RPMI7951 (cell line): ENCODE measurements at regions not wholly inside any gene's neighbourhood (a gene's known extent, or its start where the extent isn't known, plus 50 kb on each side); places are given as distances from the start of the nearest gene placed in this dataset.
"Not testable (repeated sequence)": the region's sequence is repeated elsewhere in the genome, so short reads cannot be mapped to it uniquely, and the experiment has no call there.

Source experiments
- DNase-seq: peaks from one replicate; pipeline ENCODE4 v3.0.0-alpha.2; 2012; ENCODE audit warnings: low read depth

DNA sequence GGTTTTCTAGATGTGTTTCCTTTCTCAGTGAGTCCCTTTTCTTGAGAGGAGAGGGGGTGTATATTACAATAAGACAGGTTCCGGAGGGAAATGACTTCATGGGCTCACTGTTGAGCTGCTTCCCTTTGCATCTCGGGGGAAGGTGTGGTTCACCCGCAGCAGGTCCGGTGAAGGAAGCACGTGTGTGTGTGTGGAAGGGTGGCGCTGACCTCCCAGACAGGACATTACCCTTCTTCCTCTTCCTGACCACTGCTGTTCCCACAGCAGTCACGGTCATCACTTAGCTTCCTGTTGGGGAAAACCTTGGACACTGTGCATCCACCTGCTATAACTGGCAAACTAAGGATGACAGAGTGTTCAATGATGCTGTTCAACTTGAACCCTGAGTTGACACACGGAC, 83.6 kb downstream of the PLEKHG1 start:
- no peak for DNase-seq

DNA sequence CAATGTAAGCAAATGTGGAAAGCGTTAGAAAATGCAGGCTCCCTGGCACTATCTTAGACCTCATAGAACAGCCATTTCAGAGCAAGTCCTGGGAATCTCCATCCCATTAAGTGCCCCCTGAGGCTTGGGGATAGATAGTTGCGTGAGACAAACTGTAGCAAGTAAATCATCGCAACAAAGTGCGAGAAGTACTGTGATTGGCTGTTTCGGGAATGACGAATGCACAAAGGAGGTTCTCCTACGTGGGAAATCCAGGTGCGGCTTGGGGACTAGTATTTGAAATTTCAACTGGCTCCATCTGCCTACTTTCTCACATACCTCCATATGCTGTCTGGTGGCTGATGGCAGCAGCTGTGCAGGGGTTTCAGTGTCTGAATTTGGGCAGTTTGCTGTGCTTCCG, 84.5 kb downstream of the PLEKHG1 start:
- DNase-seq = no peak

DNA sequence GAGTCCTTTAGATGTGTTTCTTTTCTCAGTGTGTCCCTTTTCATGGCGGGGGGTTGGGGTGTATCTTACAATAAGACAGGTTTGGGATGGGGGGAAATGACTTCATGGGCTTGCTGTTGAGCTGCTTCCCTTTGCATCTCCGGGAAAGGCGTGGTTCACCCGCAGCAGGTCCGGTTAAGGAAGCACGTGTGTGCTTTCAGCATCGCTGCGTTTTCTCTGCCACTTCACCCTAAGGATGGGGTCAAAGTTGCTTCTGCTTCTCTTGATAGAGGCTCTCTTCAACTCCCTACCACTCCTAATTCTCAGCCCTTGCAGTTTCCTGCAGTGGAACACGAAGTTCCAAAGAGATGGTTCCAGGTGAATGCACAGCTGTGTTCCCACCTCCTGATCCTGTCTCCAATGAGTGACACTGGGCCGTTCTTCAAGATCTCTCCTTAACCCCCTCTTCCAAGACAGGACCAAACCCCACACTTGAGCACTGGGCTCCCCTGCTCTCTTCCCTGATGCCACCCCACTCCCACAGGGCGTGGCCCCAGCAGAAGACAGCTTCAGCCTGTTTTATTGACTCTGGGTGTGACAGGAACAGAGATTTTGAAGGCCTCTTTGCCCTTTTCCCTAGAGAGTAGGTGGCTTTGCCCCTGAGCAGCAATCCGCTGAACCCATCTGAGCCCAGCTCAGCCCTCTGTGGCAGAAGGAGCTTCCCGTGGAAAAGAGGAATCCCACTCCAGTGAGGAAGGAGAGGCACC, 85.2 kb downstream of the PLEKHG1 start:
- DNase-seq = no peak

DNA sequence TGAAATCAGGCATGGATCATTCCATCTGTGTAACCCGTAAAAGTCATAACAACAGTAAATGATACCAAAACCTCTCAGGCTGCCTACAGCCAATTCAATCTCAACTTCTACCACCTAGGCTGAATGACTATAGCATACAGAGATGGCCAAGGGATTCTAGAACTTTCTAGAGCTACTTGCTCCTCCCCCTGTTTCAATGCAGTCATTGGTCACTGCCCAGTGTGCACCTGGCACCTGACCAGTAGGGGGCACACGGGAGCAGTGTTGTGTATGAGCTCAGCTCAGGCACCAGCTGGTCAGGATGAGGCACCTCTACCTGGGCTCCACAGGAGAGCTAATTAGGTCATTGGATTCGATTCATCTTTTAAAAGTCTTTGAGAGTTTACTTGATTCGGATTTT, 86.2 kb downstream of the PLEKHG1 start:
- no peak for DNase-seq

DNA sequence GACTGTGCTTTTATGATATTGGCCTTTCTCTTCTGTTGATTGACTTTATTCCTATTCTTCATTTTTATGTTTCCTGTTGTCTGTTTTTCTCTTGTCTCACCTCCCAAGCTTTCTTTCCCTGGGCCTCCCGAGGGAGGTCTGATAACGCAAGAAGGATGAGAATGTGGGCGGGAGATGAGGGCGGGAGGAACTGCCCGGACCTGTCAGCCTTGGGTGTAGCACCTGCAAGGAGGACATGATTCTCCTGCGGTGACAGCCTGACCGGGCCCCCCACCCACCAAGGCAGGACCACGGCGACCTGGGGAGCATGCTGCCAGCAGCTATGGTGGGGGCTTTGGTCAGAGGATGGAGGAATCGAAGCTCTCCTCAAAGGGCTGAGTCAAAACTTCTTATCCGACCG, 86.9 kb downstream of the PLEKHG1 start:
- DNase-seq = no peak

DNA sequence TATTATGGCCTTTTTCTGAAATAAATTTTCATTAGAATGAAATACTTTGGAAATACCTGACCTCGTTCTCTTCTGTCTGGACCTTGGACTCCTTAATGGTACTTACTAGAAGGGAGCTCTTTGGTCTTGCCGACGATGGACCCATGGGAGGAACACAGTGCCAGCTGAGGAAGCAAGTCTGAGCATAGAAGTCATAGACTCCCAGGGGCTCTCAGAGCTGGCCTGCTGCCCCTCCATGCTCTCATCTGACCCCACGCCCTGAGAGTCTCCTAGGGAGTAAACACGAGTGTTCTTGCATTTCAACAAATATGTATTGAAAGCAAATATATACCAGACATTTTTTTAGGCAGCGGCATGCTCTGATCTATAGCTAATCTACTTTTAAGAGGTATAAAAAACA, 87.8 kb downstream of the PLEKHG1 start:
- no peak for DNase-seq

DNA sequence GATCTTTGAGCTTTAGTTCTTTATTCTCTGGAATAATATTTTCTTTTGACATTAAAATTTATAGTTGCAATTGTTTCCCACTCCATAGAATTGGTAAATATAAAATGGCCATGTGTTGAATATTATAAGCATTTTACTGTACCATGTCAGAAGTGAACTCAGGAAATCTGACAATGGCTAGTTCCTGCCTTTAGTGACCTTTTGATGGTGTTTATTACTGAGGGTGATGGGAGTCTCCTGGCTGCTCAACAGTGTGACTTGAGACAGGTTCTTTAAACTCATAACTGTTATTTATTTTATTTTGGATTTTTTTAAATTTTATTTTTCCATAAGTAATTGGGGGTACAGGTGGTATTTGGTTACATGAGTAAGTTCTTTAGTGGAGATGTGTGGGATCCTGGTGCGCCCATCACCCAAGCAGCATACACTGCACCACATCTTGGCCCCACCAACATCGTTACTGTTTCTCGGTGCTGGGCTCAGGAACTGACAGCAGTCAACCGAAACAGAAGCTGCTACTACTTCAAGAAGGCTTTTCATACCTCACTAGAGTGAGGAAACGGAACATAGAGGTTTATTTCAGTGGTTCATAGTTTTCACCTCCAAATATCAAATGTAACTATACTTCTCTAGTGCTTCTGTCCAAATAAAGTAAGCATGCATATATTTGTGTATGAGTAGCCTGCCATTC, 90.4 kb downstream of the PLEKHG1 start:
- no peak for DNase-seq

DNA sequence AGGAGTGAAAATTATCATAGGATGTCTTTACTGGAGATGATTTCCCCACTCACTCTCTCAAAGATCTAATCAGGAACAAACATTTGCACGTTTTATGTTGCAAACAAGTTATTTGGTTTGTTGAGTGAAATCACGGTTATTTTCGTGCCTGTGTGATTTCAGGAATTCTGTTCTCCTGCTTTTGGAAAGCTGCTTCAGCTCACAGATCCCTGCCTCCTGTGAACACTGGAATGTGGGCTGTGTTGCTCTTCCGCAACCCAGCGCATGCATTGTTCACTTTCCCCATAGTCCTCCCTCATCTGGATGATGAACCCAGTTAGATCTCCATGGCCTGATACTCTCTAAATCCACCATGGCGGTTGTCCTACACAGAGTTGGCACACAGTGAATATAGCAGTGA, 91.0 kb downstream of the PLEKHG1 start:
- DNase-seq = no peak

DNA sequence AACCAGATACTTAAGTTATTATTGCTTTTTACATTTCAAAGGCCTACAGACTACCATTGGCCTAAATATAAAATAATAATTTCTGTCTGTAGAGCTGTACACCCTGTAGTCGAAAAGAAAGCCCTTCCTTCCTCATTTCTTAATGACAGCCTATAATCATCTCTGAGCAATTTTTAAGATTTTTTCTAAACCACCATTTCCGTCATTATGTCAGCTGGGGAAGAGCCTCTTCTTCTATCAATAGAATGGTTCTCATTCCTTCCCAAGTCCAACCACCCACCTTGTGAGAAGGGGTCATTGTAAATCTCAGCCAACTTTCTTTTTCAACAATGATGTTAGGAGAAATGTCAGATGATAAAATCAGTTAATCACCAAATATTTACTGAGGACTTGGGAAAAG, 91.8 kb downstream of the PLEKHG1 start:
- DNase-seq = no peak

DNA sequence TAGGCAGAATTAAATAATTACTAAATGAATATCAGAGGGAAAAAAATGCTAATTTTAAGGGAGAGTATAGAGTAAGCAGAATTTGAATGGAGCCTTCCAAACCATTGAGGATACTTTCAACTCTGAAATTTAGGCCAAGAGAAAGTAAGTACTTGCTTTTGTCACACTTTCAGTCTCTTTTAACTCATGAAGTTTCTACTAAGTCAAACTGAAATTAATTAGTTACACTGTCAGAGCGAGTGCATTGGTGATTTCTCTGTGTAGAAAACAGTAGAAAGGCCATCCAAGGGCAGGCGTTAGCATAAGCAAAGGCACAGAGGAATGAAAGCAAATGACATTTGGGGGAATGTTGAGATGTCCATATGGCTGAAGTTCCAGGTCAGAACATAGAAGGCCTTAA, 92.9 kb downstream of the PLEKHG1 start:
- DNase-seq = no peak

DNA sequence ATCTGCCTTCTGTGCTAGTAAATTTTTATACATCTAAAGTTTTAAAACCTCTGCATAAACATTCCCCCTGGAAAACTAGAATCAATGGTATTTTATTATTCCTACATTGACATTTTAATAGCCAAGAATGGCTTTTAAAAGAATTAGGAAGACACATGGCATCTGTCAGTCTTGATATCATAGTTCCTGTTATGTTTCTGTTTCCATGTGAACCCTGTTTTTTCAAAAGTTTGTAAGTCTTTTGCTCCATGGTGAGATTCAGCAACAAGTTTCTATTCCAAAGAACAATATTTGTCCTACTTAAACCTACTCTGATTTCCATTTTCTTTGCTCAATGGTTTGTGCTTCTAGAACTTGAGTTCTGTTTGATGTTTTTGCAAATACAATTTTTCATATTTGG, 95.2 kb downstream of the PLEKHG1 start:
- no peak for DNase-seq

DNA sequence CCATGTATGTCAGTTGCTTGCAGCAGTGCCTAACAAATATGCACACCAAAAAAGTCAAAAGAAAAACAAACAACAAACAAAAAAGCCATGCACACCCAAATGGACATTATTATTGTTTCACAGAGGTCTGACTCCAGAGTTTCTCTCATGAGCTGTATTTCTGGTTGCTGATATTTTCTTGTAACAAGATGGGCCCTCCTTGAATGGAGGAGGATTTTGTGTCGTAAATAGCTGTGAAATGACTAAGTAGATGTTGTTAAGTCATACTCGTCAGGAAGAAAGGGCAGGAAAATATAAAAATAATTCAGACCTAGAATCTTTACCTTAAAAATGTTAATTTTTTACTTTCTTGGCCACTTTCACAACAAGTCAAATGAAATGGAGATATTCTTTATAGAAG, 96.0 kb downstream of the PLEKHG1 start:
- DNase-seq = no peak

DNA sequence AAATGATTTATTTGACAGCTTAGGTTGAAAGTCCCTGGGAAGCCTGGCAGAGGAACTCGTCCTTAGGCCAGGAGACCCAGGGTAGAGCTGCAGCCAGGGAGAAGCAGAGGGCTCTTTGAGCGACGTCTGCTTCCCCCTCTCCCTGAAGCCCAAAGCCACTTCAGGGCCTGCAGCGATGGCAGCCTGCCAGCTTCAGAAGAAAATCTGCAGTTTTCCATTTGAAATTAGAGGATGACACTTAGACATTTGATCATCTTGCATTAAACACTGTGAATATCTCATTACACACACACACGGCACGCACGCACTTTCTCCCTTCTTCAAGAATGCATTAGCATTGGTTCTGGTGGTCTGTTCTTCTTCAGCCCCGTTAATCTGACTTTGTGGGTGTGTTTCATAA, 96.5 kb downstream of the PLEKHG1 start:
- DNase-seq = no peak

DNA sequence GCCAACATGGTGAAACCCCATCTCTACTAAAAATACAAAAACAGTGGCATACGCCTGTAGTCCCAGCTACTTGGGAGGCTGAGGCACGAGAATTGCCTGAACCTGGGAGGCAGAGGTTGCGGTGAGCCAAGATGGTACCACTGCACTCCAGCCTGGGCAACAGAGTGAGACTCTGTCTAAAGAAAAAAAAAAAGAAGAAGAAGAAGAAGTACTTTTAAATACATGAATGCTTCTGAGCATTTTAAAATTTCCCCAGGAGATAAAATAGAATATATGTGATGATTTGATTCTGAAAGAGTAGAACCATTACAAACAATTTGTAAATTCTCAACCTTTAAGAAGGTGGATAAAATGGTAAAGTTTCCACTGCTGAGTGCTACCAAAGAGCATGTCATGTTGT, 97.2 kb downstream of the PLEKHG1 start:
- not testable (repeated sequence) for DNase-seq

DNA sequence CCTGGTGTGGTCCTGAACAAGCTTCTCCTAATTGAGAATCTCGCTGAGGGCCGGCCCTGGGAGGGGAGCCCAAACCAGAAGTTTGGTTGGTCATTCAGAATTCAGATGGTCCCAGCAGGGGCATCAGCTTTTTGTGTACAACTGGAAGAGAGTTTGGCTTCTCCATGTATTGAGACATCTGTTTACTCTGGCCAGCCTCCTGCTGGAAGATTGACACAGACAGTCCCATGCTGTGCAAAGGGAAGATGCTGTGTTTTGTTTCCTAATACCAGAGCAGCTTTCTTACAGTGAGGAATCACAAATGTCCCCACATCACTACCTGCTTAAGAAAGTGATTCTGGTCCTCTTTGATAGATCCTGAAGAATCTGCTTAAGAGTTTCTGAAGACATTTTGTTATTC, 97.8 kb downstream of the PLEKHG1 start:
- DNase-seq = no peak

DNA sequence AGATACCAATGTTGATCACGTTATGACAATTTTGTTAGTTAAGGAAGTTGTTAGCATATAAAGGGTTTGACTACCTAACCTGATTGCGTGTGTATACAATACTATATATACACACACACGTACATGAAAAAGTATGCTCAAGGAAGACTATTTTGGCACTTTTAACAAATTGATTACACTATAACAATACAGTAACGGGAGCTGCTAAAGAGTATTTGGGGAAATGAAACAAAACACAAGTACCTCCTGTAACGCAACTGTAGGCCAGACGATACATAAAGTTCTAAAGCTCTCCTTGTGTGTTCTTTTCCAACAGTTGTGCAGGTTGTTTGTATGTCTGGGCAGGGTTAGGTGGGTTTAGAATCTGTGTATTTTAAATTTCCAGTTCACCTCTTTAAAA, 98.7 kb downstream of the PLEKHG1 start:
- DNase-seq = no peak

DNA sequence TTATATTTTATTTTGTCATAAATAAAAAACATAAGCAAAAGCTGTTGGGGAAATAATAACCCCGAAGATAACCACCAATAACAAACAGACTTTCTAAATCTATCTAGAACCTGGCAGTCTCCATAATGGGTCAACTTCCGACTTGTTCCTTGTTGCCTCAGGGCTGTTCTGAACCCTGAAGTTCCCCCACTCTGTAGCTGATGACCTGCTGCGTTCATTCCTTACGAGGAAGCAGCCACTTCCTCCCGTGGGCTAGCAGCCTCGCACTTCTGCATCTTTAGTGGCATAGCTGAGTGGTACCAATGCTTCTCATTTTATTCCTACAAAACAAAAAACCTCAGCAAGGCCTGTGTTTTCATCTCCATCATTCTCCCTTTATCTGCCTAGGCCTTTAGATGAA, 103.0 kb downstream of the PLEKHG1 start:
- no peak for DNase-seq

DNA sequence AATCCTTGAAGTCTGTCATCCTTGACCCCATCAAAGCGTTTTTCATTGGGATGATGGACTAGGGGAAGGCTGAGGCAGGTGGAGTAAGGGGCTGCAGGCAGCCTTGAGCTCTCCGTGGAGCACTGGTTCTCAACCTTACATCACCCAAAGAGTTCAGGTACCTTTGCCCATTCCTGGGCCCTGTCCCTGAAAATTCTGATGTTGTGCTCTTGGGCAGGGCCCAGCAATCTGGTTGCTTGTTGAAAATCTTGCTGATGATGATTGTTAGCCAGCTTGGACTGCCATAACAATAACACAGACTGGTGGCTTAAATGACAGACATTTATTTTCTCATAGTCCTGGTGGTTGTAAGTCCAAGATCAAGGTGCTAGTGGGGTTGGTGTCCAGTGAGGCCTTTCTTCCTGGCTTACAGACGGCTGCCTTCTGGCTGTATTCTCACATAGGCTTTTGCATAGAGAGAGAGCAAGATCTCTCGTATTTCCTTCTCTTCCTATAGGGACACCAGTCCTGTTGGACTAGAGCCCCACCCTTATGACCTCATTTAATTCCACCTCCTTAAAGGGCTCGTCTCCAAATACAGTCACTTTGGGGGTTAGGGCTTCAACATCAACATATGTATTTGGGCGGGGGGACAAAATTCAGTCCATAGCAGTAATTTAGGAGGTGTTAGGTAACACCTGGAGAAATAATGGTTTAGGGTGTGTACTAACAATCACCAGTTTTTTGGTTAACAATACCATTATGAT, 104.9 kb downstream of the PLEKHG1 start:
- no peak for DNase-seq

DNA sequence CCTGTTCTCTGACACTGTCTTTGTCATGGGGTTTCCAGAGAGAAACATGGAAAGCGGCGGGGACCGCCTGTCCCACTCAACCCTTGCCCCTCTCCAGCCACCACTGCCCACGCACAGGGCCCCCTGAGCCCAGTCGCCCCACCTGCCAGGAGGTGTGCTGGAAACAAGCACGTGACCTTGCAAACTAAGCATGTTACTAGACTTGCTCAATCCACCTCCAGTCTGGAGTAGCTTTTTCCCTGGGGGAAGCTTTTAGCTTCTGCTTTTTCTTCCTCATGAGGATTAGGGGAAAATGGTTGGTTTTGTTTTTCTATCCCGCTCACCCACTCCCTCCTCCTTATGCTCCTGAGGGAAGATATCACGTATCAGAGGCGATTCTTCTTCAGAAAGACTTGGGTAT, 105.7 kb downstream of the PLEKHG1 start:
- no peak for DNase-seq

DNA sequence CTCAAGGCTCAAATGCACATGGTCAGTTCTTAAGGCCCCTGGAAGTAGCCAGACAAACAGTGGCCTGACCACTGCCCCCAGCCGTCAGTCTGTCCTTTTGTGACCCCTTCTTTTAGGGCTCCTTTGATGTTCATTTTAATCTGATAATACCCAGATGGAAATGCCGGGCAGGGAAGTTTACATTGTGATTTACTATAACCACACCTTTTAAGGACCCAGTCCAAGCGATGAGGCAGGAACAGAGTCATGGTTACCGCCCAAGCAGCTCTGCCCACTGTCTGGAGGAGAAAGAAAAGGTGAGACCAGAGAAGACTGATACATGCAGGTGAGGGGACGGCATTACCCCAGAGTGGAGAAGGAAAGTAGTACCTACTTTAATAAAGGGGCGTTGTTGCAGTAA, 110.6 kb downstream of the PLEKHG1 start:
- DNase-seq = no peak

DNA sequence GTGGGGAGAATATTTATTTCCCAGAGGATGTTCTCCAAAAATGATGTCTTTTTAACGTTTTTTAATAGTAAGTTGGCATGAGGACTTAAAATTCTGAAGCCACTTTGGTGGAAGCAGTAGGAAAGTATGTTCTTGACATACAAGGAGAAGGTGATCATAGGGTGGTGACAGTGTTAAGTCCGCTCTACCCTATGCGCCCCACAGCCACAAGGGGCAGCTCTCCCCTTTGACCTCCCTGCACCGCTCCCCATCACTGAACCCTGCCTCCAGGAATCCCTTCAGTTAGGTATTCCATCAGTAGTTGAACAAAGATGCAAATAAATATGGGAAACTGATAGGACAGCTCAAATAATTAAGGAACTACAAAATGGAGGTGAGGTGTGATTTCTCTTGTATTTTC, 111.4 kb downstream of the PLEKHG1 start:
- no peak for DNase-seq

DNA sequence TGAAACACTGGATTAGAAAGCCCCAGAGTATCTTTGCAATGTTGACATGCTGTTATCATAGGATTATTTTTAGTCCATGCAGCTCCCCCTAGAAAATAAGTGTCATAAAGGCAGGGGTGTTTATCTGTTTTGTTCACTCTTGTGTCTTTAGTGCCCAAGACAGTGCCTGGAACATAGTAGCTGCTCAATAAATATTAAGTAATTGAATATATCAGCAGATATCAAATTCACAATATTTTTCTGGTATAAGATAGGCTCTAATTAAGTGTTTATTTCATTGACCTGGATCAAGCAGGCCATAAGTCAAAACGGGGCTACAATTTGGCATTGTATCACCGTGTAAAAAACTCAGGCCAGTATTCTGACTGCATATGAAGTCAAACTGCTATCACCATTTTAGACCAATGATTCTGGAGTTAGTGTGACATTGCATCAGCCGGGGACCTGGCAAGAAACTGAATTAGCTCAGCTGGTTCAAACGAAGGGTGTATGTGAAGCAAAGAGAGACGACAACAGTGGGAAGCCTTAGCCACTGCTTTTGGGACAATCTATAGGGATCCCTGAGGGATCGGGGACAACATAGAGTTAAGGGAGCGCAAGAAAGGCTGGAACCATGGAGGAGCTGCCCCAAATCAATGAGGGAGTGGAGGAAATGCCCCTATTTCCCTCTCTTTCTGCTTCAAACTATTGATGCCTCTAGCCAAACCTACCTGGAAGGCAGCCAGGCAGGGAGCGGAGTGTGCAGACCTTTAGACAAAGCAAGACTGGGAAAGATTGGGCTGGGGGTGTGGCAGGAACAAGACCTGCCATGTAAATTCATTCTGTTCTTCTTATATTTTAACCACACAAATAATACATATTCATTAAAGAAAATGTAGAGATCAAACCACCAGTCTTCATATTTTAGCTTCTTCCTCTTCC, 112.2 kb downstream of the PLEKHG1 start:
- DNase-seq = no peak
